ENCODE measurements at regions not wholly inside any gene's neighbourhood (a gene's known extent, or its start where the extent isn't known, plus 50 kb on each side); places are given as distances from the start of the nearest gene placed in this dataset.

GRCh38 chr1:25140073-25140797, 92.1 kb downstream of the SYF2 start:
- no peak overlapping the region for H3K4me3 ChIP-seq (ENCODE audit: low read length)
- no peak for DNase-seq (ENCODE audit: low read depth)
- no peak for TF ChIP-seq CTCF (conservative IDR thresholded peaks at IDR 0.05; ENCODE audit: low read depth, low read length)

DNA sequence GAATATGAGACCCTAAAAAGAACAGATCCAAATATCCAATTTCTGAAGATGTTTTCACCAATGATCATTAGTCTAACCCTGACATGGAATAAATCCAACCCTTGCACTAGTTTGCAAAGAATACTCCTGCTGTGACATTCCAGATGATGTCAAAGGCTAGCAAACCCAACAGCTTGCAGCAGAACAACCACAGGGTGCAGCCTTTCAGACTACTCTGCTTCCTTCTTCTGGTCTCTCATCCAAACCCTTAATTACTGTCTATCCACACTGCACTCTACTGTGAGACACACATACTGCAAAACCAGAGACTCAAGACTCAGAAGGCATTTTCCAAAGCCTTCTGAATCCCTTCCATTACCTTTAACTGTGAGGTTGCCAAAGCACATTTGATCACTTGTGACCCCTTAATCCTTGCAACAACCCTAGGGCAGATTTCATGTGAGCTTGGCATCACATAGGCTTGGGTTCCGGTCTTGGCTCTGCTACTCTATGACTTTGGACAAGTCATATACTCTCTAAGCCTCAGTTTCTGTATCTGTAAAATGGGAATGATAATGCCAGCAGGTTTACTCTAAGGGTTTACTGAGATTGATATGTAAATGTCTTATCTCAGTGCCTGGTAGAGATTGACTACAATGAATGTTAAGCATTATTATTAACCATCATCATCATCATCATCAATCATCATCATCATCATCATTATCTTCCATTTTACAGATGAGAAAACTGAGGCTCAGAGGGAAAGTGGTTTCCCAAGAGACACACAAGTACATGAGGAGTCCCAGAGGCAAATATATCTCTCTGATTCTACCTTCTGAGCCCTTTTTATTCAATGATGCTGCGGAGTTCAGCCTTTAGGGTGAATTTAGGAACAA, 94.5 kb downstream of the SYF2 start:
- no peak overlapping the region for H3K4me3 ChIP-seq (ENCODE audit: low read length)
- no peak for TF ChIP-seq CTCF (conservative IDR thresholded peaks at IDR 0.05; ENCODE audit: low read depth, low read length)
- DNase-seq (ENCODE audit: low read depth) = no peak

DNA sequence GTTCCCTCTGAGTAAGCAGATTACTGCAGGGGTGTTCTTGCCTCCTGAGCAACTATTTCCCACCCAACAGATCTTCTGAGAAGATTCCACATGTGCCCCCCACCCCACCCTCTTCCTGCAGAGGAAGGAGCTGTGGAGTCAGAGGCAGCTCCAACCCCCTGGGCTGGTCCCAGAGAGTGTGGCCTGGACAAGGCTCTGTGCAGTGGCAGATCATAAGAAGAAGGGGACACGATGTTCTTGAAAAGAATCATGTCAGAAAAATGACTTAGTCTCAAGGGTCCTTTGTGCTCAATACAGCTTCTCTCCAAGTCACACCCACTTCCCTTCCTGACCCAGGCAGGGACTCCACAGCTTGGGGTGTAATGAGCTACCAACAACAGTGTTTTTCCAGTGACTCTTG, 95.2 kb downstream of the SYF2 start:
- no peak for DNase-seq (ENCODE audit: low read depth)
- no peak overlapping the region for H3K4me3 ChIP-seq (ENCODE audit: low read length)
- TF ChIP-seq CTCF (conservative IDR thresholded peaks at IDR 0.05; ENCODE audit: low read depth, low read length) = no peak

- TF ChIP-seq CTCF (conservative IDR thresholded peaks at IDR 0.05; ENCODE audit: low read depth, low read length) = no peak
- H3K4me3 ChIP-seq (ENCODE audit: low read length) = no peak overlapping the region
- no peak for DNase-seq (ENCODE audit: low read depth)
These were observed 96.4 kb downstream of the SYF2 start for GRCh38 chr1:25135909-25136308.

- no peak for TF ChIP-seq CTCF (conservative IDR thresholded peaks at IDR 0.05; ENCODE audit: low read depth, low read length)
- DNase-seq (ENCODE audit: low read depth) = no peak
- no peak overlapping the region for H3K4me3 ChIP-seq (ENCODE audit: low read length)
These were observed 97.4 kb downstream of the SYF2 start for GRCh38 chr1:25134801-25135461.

GRCh38 chr1:25134307-25134706, 98.0 kb downstream of the SYF2 start:
- TF ChIP-seq CTCF (conservative IDR thresholded peaks at IDR 0.05; ENCODE audit: low read depth, low read length) = no peak
- DNase-seq (ENCODE audit: low read depth) = no peak
- no peak overlapping the region for H3K4me3 ChIP-seq (ENCODE audit: low read length)
